ENCODE measurements at regions not wholly inside any gene's neighbourhood (a gene's known extent, or its start where the extent isn't known, plus 50 kb on each side); places are given as distances from the start of the nearest gene placed in this dataset.

GRCh38 chr18:76670564-76671288 lies 151.6 kb upstream of the ZNF236 start:
- Histone ChIP-seq H3K4me2 (ENCODE audit: low read length) (no peak overlapping the region), H3K27me3 (ENCODE audit: insufficient read depth, low read length) (no peaks in the 10 kb centered on the region), H3K27ac (ENCODE audit: low read depth, low read length) (no peak overlapping the region), H3K36me3 (ENCODE audit: insufficient read depth, low read length) (no peaks in the 10 kb centered on the region), H4K20me1 (ENCODE audit: insufficient read depth, low read length) (no peaks in the 10 kb centered on the region), H3K79me2 (ENCODE audit: insufficient read depth, low read length) (no peaks in the 10 kb centered on the region), H3K9ac (ENCODE audit: low read length) (no peak overlapping the region), H3K4me3 (ENCODE audit: insufficient read depth, low read depth, low read length) (no peak overlapping the region), H2AFZ (ENCODE audit: low read depth, low read length) (no peak overlapping the region), H3K4me1 (ENCODE audit: insufficient read depth, low read length) (peaks cover 4% of the 10 kb centered on the region), H3K9me3 (ENCODE audit: insufficient read depth, low read depth, low read length) (no peaks in the 10 kb centered on the region)
- FAIRE-seq (no peak), DNase-seq (ENCODE audit: low read depth) (no peak)
- Mint-ChIP-seq H3K4me3 (ENCODE audit: unreplicated experiment) (no peak overlapping the region), H3K27me3 (ENCODE audit: low read depth, unreplicated experiment) (peaks cover 5% of the 10 kb centered on the region), H3K36me3 (ENCODE audit: low read depth, unreplicated experiment) (no peaks in the 10 kb centered on the region), H3K27ac (ENCODE audit: unreplicated experiment) (no peak overlapping the region), H3K4me1 (ENCODE audit: low read depth, unreplicated experiment) (peaks cover 3% of the 10 kb centered on the region), H3K9me3 (ENCODE audit: unreplicated experiment) (peaks cover 3% of the 10 kb centered on the region)
- TF ChIP-seq EZH2 (IDR thresholded peaks at IDR 0.05; ENCODE audit: insufficient read depth, low read length): no peak
- TF ChIP-seq CTCF (IDR thresholded peaks at IDR 0.05; ENCODE audit: insufficient read depth, low read depth, low read length): no peak

- H3K4me3 Mint-ChIP-seq (ENCODE audit: unreplicated experiment): no peak overlapping the region
- Histone ChIP-seq H3K27me3 (ENCODE audit: insufficient read depth, low read length) (no peaks in the 10 kb centered on the region), H3K9ac (ENCODE audit: low read length) (no peak overlapping the region), H2AFZ (ENCODE audit: low read depth, low read length) (no peak overlapping the region), H4K20me1 (ENCODE audit: insufficient read depth, low read length) (no peaks in the 10 kb centered on the region), H3K4me2 (ENCODE audit: low read length) (no peak overlapping the region), H3K4me3 (ENCODE audit: insufficient read depth, low read depth, low read length) (no peak overlapping the region), H3K36me3 (ENCODE audit: insufficient read depth, low read length) (no peaks in the 10 kb centered on the region), H3K4me1 (ENCODE audit: insufficient read depth, low read length) (peaks cover 4% of the 10 kb centered on the region), H3K9me3 (ENCODE audit: insufficient read depth, low read depth, low read length) (no peaks in the 10 kb centered on the region), H3K27ac (ENCODE audit: low read depth, low read length) (no peak overlapping the region), H3K79me2 (ENCODE audit: insufficient read depth, low read length) (no peaks in the 10 kb centered on the region)
- no peak for TF ChIP-seq EZH2 (IDR thresholded peaks at IDR 0.05; ENCODE audit: insufficient read depth, low read length)
- TF ChIP-seq CTCF (IDR thresholded peaks at IDR 0.05; ENCODE audit: insufficient read depth, low read depth, low read length): no peak
- peaks cover 6% of the 10 kb centered on the region for H3K9me3 Mint-ChIP-seq (ENCODE audit: unreplicated experiment)
- H3K4me1 Mint-ChIP-seq (ENCODE audit: low read depth, unreplicated experiment): peaks cover 3% of the 10 kb centered on the region
- no peak overlapping the region for H3K27ac Mint-ChIP-seq (ENCODE audit: unreplicated experiment)
- no peaks in the 10 kb centered on the region for H3K36me3 Mint-ChIP-seq (ENCODE audit: low read depth, unreplicated experiment)
- DNase-seq (ENCODE audit: low read depth) (no peak), FAIRE-seq (no peak)
- H3K27me3 Mint-ChIP-seq (ENCODE audit: low read depth, unreplicated experiment): no peaks in the 10 kb centered on the region
These were observed 153.8 kb upstream of the ZNF236 start for GRCh38 chr18:76668546-76668945.

GRCh38 chr18:76668119-76668518 lies 154.2 kb upstream of the ZNF236 start:
- H3K27me3 Mint-ChIP-seq (ENCODE audit: low read depth, unreplicated experiment): no peaks in the 10 kb centered on the region
- Histone ChIP-seq H3K4me2 (ENCODE audit: low read length) (no peak overlapping the region), H2AFZ (ENCODE audit: low read depth, low read length) (no peak overlapping the region), H3K27me3 (ENCODE audit: insufficient read depth, low read length) (no peaks in the 10 kb centered on the region), H3K9me3 (ENCODE audit: insufficient read depth, low read depth, low read length) (no peaks in the 10 kb centered on the region), H3K27ac (ENCODE audit: low read depth, low read length) (no peak overlapping the region), H3K36me3 (ENCODE audit: insufficient read depth, low read length) (no peaks in the 10 kb centered on the region), H3K4me1 (ENCODE audit: insufficient read depth, low read length) (peaks cover 4% of the 10 kb centered on the region), H3K79me2 (ENCODE audit: insufficient read depth, low read length) (no peaks in the 10 kb centered on the region), H3K4me3 (ENCODE audit: insufficient read depth, low read depth, low read length) (no peak overlapping the region), H3K9ac (ENCODE audit: low read length) (no peak overlapping the region), H4K20me1 (ENCODE audit: insufficient read depth, low read length) (no peaks in the 10 kb centered on the region)
- H3K9me3 Mint-ChIP-seq (ENCODE audit: unreplicated experiment): peaks cover 7% of the 10 kb centered on the region
- FAIRE-seq: no peak
- H3K4me1 Mint-ChIP-seq (ENCODE audit: low read depth, unreplicated experiment): peaks cover 3% of the 10 kb centered on the region
- no peak overlapping the region for H3K4me3 Mint-ChIP-seq (ENCODE audit: unreplicated experiment)
- H3K27ac Mint-ChIP-seq (ENCODE audit: unreplicated experiment): no peak overlapping the region
- no peak for TF ChIP-seq CTCF (IDR thresholded peaks at IDR 0.05; ENCODE audit: insufficient read depth, low read depth, low read length)
- no peak for TF ChIP-seq EZH2 (IDR thresholded peaks at IDR 0.05; ENCODE audit: insufficient read depth, low read length)
- no peaks in the 10 kb centered on the region for H3K36me3 Mint-ChIP-seq (ENCODE audit: low read depth, unreplicated experiment)
- no peak for DNase-seq (ENCODE audit: low read depth)

Data from astrocyte (in vitro differentiated cells and primary cell).